GM23338 (cell line): ENCODE measurements at regions not wholly inside any gene's neighbourhood (a gene's known extent, or its start where the extent isn't known, plus 50 kb on each side); places are given as distances from the start of the nearest gene placed in this dataset.

Source experiments
- ATAC-seq: fragments of 200-7000 bp; cut with Tn5 transposase; 3 replicates; pipeline ENCODE4 v1.9.1; 2020
- DNase-seq: peaks from one replicate; pipeline ENCODE4 v3.0.0-alpha.2; 2015; ENCODE audit warnings: low spot score
- H2AFZ ChIP-seq: fragments of 200-600 bp; sonication (generic); 2 replicates; pipeline ENCODE4 v1.8.0; 2016; ENCODE audit warnings: antibody characterized with exemption, mild to moderate bottlenecking, moderate library complexity
- H3F3A ChIP-seq: fragments of 200-600 bp; sonication (generic); replicated peaks from 2 replicates; pipeline ENCODE4 v1.8.0; 2017; ENCODE audit warnings: antibody characterized with exemption, mixed run types, low read depth
- H3K27ac ChIP-seq: fragments of 200-600 bp; sonication (generic); 2 replicates; pipeline ENCODE4 v1.6.1; 2016; ENCODE audit warnings: low read depth
- H3K27me3 ChIP-seq: fragments of 200-600 bp; sonication (generic); 2 replicates; pipeline ENCODE4 v1.8.0; 2016; ENCODE audit warnings: mild to moderate bottlenecking, mixed run types, moderate library complexity; ENCODE audit not compliant: insufficient read depth
- H3K36me3 ChIP-seq: fragments of 200-600 bp; sonication (generic); 2 replicates; pipeline ENCODE4 v1.8.0; 2016; ENCODE audit warnings: mild to moderate bottlenecking; ENCODE audit not compliant: insufficient read depth
- H3K4me1 ChIP-seq: fragments of 200-600 bp; sonication (generic); 2 replicates; pipeline ENCODE4 v1.8.0; 2016; ENCODE audit warnings: mild to moderate bottlenecking, moderate library complexity; ENCODE audit not compliant: insufficient read depth
- H3K4me2 ChIP-seq: fragments of 200-600 bp; sonication (generic); 2 replicates; pipeline ENCODE4 v1.7.1; 2017; ENCODE audit warnings: mixed run types
- H3K4me3 ChIP-seq: fragments of 200-600 bp; sonication (generic); 2 replicates; pipeline ENCODE4 v1.6.1; 2016; ENCODE audit warnings: mixed run types
- H3K79me2 ChIP-seq: fragments of 200-600 bp; sonication (generic); replicated peaks from 2 replicates; pipeline ENCODE4 v1.8.0; 2017; ENCODE audit warnings: mild to moderate bottlenecking; ENCODE audit not compliant: insufficient read depth
- H3K9me2 ChIP-seq: fragments of 200-600 bp; sonication (generic); 2 replicates; pipeline ENCODE4 v1.8.0; 2017; ENCODE audit not compliant: insufficient read depth
- H4K20me1 ChIP-seq: fragments of 200-600 bp; sonication (generic); replicated peaks from 2 replicates; pipeline ENCODE4 v1.8.0; 2017; ENCODE audit warnings: mild to moderate bottlenecking; ENCODE audit not compliant: insufficient read depth
- H3K27ac Mint-ChIP-seq: 2 replicates; pipeline ENCODE4 v1.8.0; 2020; ENCODE audit warnings: inconsistent platforms, mild to moderate bottlenecking, moderate library complexity, mixed read lengths
- H3K27me3 Mint-ChIP-seq: 3 replicates; pipeline ENCODE4 v1.8.0; 2022; ENCODE audit warnings: low read depth, mild to moderate bottlenecking, moderate library complexity, mixed read lengths, inconsistent platforms; ENCODE audit not compliant: insufficient read depth, poor library complexity
- H3K36me3 Mint-ChIP-seq: 3 replicates; pipeline ENCODE4 v1.8.0; 2021; ENCODE audit warnings: low read depth, mild to moderate bottlenecking, inconsistent platforms, moderate library complexity, mixed read lengths
- H3K4me1 Mint-ChIP-seq: 3 replicates; pipeline ENCODE4 v1.8.0; 2020; ENCODE audit warnings: mild to moderate bottlenecking, inconsistent platforms, mixed read lengths
- H3K4me3 Mint-ChIP-seq: 3 replicates; pipeline ENCODE4 v1.8.0; 2021; ENCODE audit warnings: moderate library complexity, mild to moderate bottlenecking, inconsistent platforms, mixed read lengths
- H3K9me3 Mint-ChIP-seq: 3 replicates; pipeline ENCODE4 v1.8.0; 2020; ENCODE audit warnings: moderate library complexity, mild to moderate bottlenecking, inconsistent platforms, mixed read lengths
- CREB1 ChIP-seq: fragments of 250-450 bp; sonication (Bioruptor Pico); IDR thresholded peaks from 2 replicates; pipeline ENCODE4 v1.5.0; 2020; ENCODE audit warnings: low read depth, mild to moderate bottlenecking, moderate library complexity
- EZH2 ChIP-seq: fragments of 200-600 bp; sonication (generic); IDR thresholded peaks from one replicate; pipeline ENCODE4 v1.8.0; 2017; ENCODE audit warnings: antibody characterized with exemption, mild to moderate bottlenecking, low read depth; ENCODE audit not compliant: unreplicated experiment
- EZH2phosphoT487 ChIP-seq: fragments of 200-600 bp; sonication (generic); IDR thresholded peaks from one replicate; pipeline ENCODE4 v1.8.1; 2018; ENCODE audit warnings: antibody characterized with exemption; ENCODE audit not compliant: unreplicated experiment
- JUNB ChIP-seq: IDR thresholded peaks from one replicate; pipeline ENCODE4 v1.6.1; 2016; ENCODE audit warnings: antibody characterized with exemption; ENCODE audit not compliant: unreplicated experiment
- NANOG ChIP-seq: IDR thresholded peaks from 2 replicates; pipeline ENCODE4 v1.6.1; 2016; ENCODE audit warnings: antibody characterized with exemption, borderline replicate concordance
- POLR2AphosphoS5 ChIP-seq: IDR thresholded peaks from 2 replicates; pipeline ENCODE4 v1.6.1; 2016; ENCODE audit warnings: antibody characterized with exemption, low read depth
- STAT1 ChIP-seq: IDR thresholded peaks from one replicate; pipeline ENCODE4 v1.6.1; 2016; ENCODE audit warnings: antibody characterized with exemption; ENCODE audit not compliant: unreplicated experiment
- ZNF114 ChIP-seq: fragments of 250-450 bp; sonication (Bioruptor Pico); IDR thresholded peaks from 2 replicates; pipeline ENCODE4 v1.5.0; 2020; ENCODE audit warnings: mild to moderate bottlenecking, moderate library complexity
- ZNF462 ChIP-seq: fragments of 250-450 bp; sonication (Bioruptor Pico); IDR thresholded peaks from 2 replicates; pipeline ENCODE4 v1.5.0; 2020; ENCODE audit warnings: mild to moderate bottlenecking, moderate library complexity

DNA sequence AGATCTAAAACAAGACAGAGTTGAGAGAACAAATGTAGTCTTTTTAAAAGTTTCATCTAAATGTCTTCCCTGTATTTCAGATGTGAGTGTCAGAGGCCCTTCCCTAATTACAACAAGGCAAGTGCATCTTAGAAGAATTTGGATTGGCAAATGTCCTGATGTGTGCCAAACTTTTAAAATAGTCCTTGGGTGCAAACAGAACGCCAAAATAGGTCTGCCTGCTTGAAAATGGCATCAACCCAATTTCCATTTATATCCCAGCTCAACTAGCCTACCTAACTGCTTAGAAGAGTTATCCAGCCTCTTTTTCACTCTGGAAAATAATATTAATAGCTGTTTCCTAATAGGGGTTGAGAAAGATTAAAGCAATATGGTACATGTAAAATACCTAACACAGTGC lies 311.8 kb upstream of the ARRDC4 start (continued):
- TF ChIP-seq ZNF462 = no peak

- H3K9me3 Mint-ChIP-seq = no peaks in the 10 kb centered on the region
- H3K27me3 ChIP-seq = peaks cover 28% of the 10 kb centered on the region
- H3K9me2 ChIP-seq = no peaks in the 10 kb centered on the region
- no peaks in the 10 kb centered on the region; the same call in 2 of the 3 replicates for H3K36me3 Mint-ChIP-seq
- H2AFZ ChIP-seq = peak overlapping the region; percentile 100; the same call in 1 of the 2 replicates
- H3K4me3 ChIP-seq = peak overlapping the region; percentile 67
- DNase-seq (no peak), ATAC-seq (no peak)
- TF ChIP-seq CREB1 (no peak), JUNB (no peak)
- no peaks in the 10 kb centered on the region for H3K79me2 ChIP-seq
- H3K4me1 Mint-ChIP-seq = peaks cover 29% of the 10 kb centered on the region
- no peaks in the 10 kb centered on the region for H3K36me3 ChIP-seq
- H3K27ac Mint-ChIP-seq = no peak overlapping the region
- peaks cover 14% of the 10 kb centered on the region for H3K27me3 Mint-ChIP-seq
- peaks cover 29% of the 10 kb centered on the region for H3K4me1 ChIP-seq
- no peak overlapping the region for H3K27ac ChIP-seq
- H3K4me3 Mint-ChIP-seq = peak overlapping the region; percentile 79
- H4K20me1 ChIP-seq = no peaks in the 10 kb centered on the region
- H3K4me2 ChIP-seq = peak overlapping the region; percentile 93
- H3F3A ChIP-seq = no peaks in the 10 kb centered on the region
Observed at GRCh38 chr15:97652041-97652440, 308.5 kb upstream of the ARRDC4 start.

- H3K9me3 Mint-ChIP-seq = no peaks in the 10 kb centered on the region
- H3K36me3 Mint-ChIP-seq = no peaks in the 10 kb centered on the region; the same call in 2 of the 3 replicates
- H3K4me3 ChIP-seq = peak overlapping the region; percentile 67
- no peaks in the 10 kb centered on the region for H3K9me2 ChIP-seq
- H3K4me1 Mint-ChIP-seq = peaks cover 29% of the 10 kb centered on the region
- no peak overlapping the region for H3K27ac ChIP-seq
- H3K4me1 ChIP-seq = peaks cover 29% of the 10 kb centered on the region
- no peaks in the 10 kb centered on the region for H3K79me2 ChIP-seq
- H3F3A ChIP-seq = no peaks in the 10 kb centered on the region
- no peaks in the 10 kb centered on the region for H3K36me3 ChIP-seq
- no peaks in the 10 kb centered on the region for H4K20me1 ChIP-seq
- H3K4me3 Mint-ChIP-seq = peak overlapping the region; percentile 79
- H3K27me3 Mint-ChIP-seq = peaks cover 14% of the 10 kb centered on the region
- peaks cover 28% of the 10 kb centered on the region for H3K27me3 ChIP-seq
- peak; percentile 71 for DNase-seq
- ATAC-seq = peak; percentile 93
- H3K4me2 ChIP-seq = peak overlapping the region; percentile 93
- peak overlapping the region; percentile 100 for H2AFZ ChIP-seq
- no peak overlapping the region for H3K27ac Mint-ChIP-seq
- TF ChIP-seq POLR2AphosphoS5 (no peak), EZH2 (no peak), EZH2phosphoT487 (no peak), NANOG (no peak), ZNF114 (CRISPR knock-in tag) (no peak), STAT1 (no peak)
Observed at GRCh38 chr15:97652700-97653167, 307.8 kb upstream of the ARRDC4 start.
